SK-N-SH (cell line): ENCODE measurements at regions not wholly inside any gene's neighbourhood (a gene's known extent, or its start where the extent isn't known, plus 50 kb on each side); places are given as distances from the start of the nearest gene placed in this dataset.

Experiments
- CTCF ChIA-PET: fragments of 300-600, 350-600 bp; formaldehyde crosslinking; extraction: SDS; loops from one replicate; lab custom pipeline; 2021; lab: Yijun Ruan, JAX
- POLR2A ChIA-PET: fragments of 350-600 bp; sonication (Branson Sonifier 250); formaldehyde crosslinking; extraction: SDS; loops from one replicate; lab custom pipeline; 2020; ENCODE audit warnings: antibody characterized with exemption, inconsistent platforms; lab: Yijun Ruan, JAX
- DNase-seq: peaks from one replicate; pipeline ENCODE4 v3.0.0; 2012
- H2AFZ ChIP-seq: fragments of 200-600 bp; sonication (generic); 2 replicates; pipeline ENCODE4 v1.8.1; 2016; ENCODE audit warnings: antibody characterized with exemption, mild to moderate bottlenecking, low read depth
- H3F3A ChIP-seq: fragments of 200-600 bp; sonication (generic); replicated peaks from 2 replicates; pipeline ENCODE3; 2016; ENCODE audit warnings: antibody characterized with exemption, mild to moderate bottlenecking; ENCODE audit not compliant: insufficient read depth
- H3K27ac ChIP-seq, 2 experiments: fragments of 200-500 bp in 1 of 2; fragments of 200-600 bp in 1 of 2; sonication (Bioruptor generic) in 1 of 2; sonication (generic), shearing (Covaris generic) in 1 of 2; 2 replicates each; pipeline versions ENCODE4 v1.5.1 to v1.6.1; 2014 to 2016; ENCODE audit warnings: low read depth in 2 of 2, inconsistent platforms in 1 of 2, low read length in 1 of 2, mild to moderate bottlenecking in 1 of 2, mixed read lengths in 1 of 2
- H3K27me3 ChIP-seq: fragments of 200-600 bp; sonication (generic), shearing (Covaris generic); 2 replicates; pipeline ENCODE4 v1.6.1; 2016; ENCODE audit warnings: mixed run types; ENCODE audit not compliant: insufficient read depth
- H3K36me3 ChIP-seq, 2 experiments: fragments of 200-500 bp in 1 of 2; fragments of 200-600 bp in 1 of 2; sonication (Bioruptor generic) in 1 of 2; sonication (generic) in 1 of 2; replicated peaks in 1 of 2; 2 replicates each; pipeline versions ENCODE3 to v1.5.1; 2014 to 2016; ENCODE audit warnings: low read length in 1 of 2, mild to moderate bottlenecking in 1 of 2; ENCODE audit not compliant: insufficient read depth in 2 of 2, control insufficient read depth in 1 of 2
- H3K4me1 ChIP-seq, 2 experiments: fragments of 200-500 bp in 1 of 2; fragments of 200-600 bp in 1 of 2; sonication (Bioruptor generic) in 1 of 2; sonication (generic), shearing (Covaris generic) in 1 of 2; 2 replicates each; pipeline versions ENCODE4 v1.5.1 to v1.6.1; 2014 to 2016; ENCODE audit warnings: low read depth in 1 of 2, low read length in 1 of 2, mixed run types in 1 of 2; ENCODE audit not compliant: insufficient read depth in 2 of 2, control insufficient read depth in 1 of 2
- H3K4me2 ChIP-seq: fragments of 200-600 bp; sonication (generic), shearing (Covaris generic); 2 replicates; pipeline ENCODE4 v1.6.1; 2017; ENCODE audit warnings: mixed run types
- H3K4me3 ChIP-seq, 2 experiments: fragments of 200-500 bp in 1 of 2; fragments of 200-600 bp in 1 of 2; sonication (Bioruptor generic) in 1 of 2; sonication (generic), shearing (Covaris generic) in 1 of 2; 2 replicates each; pipeline versions ENCODE4 v1.5.1 to v1.8.1; 2014 to 2016; ENCODE audit warnings: low read depth in 2 of 2, inconsistent platforms in 1 of 2, low read length in 1 of 2, mild to moderate bottlenecking in 1 of 2, mixed read lengths in 1 of 2, moderate library complexity in 1 of 2
- H3K79me2 ChIP-seq: fragments of 200-600 bp; sonication (generic); 2 replicates; pipeline ENCODE4 v1.8.1; 2017; ENCODE audit warnings: mild to moderate bottlenecking; ENCODE audit not compliant: insufficient read depth
- H3K9ac ChIP-seq: fragments of 200-600 bp; sonication (generic); 2 replicates; pipeline ENCODE4 v1.6.1; 2017; ENCODE audit warnings: mixed run types
- H3K9me2 ChIP-seq: fragments of 200-600 bp; sonication (generic); 2 replicates; pipeline ENCODE4 v1.6.1; 2017; ENCODE audit warnings: mixed run types
- H3K9me3 ChIP-seq: fragments of 200-600 bp; sonication (generic); 2 replicates; pipeline ENCODE4 v1.6.1; 2017; ENCODE audit warnings: mixed run types, mild to moderate bottlenecking, moderate library complexity
- H4K20me1 ChIP-seq: fragments of 200-600 bp; sonication (generic); 2 replicates; pipeline ENCODE4 v1.6.1; 2017; ENCODE audit warnings: mild to moderate bottlenecking, mixed run types; ENCODE audit not compliant: insufficient read depth
- EP300 ChIP-seq, 2 experiments: IDR thresholded peaks; 2 replicates each; pipeline versions ENCODE4 v1.4.0 to v1.6.1; 2012; ENCODE audit warnings: borderline replicate concordance in 1 of 2, low read depth in 1 of 2, low read length in 1 of 2
- FOSL2 ChIP-seq: IDR thresholded peaks from 2 replicates; pipeline ENCODE4 v1.4.0; 2012; ENCODE audit warnings: low read depth, mild to moderate bottlenecking, moderate library complexity, borderline replicate concordance
- FOXM1 ChIP-seq: IDR thresholded peaks from 2 replicates; pipeline ENCODE4 v1.4.0; 2012; ENCODE audit warnings: low read depth, mild to moderate bottlenecking
- JUND ChIP-seq: IDR thresholded peaks from 2 replicates; pipeline ENCODE4 v1.4.0; 2012
- NRF1 ChIP-seq: IDR thresholded peaks from 2 replicates; pipeline ENCODE4 v1.6.1; 2012; ENCODE audit warnings: low read depth, mild to moderate bottlenecking, low read length
- RAD21 ChIP-seq: IDR thresholded peaks from 2 replicates; pipeline ENCODE4 v1.6.1; 2012; ENCODE audit warnings: mild to moderate bottlenecking, low read length
- REST ChIP-seq: IDR thresholded peaks from 2 replicates; pipeline ENCODE4 v1.6.1; 2012; ENCODE audit warnings: mild to moderate bottlenecking, low read depth, low read length, moderate library complexity
- RFX5 ChIP-seq: IDR thresholded peaks from 2 replicates; pipeline ENCODE4 v1.6.1; 2012; ENCODE audit warnings: mild to moderate bottlenecking, improper control_type of control experiment, low read length
- SIN3A ChIP-seq: IDR thresholded peaks from 2 replicates; pipeline ENCODE4 v1.6.1; 2012; ENCODE audit warnings: low read depth, mild to moderate bottlenecking, low read length, moderate library complexity, borderline replicate concordance
- TAF1 ChIP-seq: IDR thresholded peaks from 2 replicates; pipeline ENCODE4 v1.6.1; 2012; ENCODE audit warnings: low read depth, mild to moderate bottlenecking, low read length, moderate library complexity, borderline replicate concordance
- TCF12 ChIP-seq: IDR thresholded peaks from 2 replicates; pipeline ENCODE4 v1.4.0; 2012
- YY1 ChIP-seq: IDR thresholded peaks from 2 replicates; pipeline ENCODE4 v1.4.0; 2012; ENCODE audit warnings: low read depth, mild to moderate bottlenecking
- WGBS: methylation state at CpG from one replicate; pipeline ENCODE4 v1.1.6; 2017; ENCODE audit warnings: low lambda C conversion rate; 5-methylcytosine and 5-hydroxymethylcytosine counted together
- TF ChIP-seq, protein P1 (sequence below): fragments of 150-350 bp; IDR thresholded peaks from 2 replicates; pipeline ENCODE4 v1.6.1; 2016; ENCODE audit warnings: mild to moderate bottlenecking, low read depth, low read length

GRCh38 chr13:105642511-105642958 is 892.9 kb downstream of the EFNB2 start:
- TF ChIP-seq FOSL2 (peak; percentile 8; the same call in 1 of the 2 replicates), YY1 (no peak)
- TF ChIP-seq, all 33 proteins: peak for 1
- CTCF ChIA-PET = interaction anchor here (0.7 kb wide), 1 partner anchor 13 kb away, joined by 3 read pairs; no protein-coding TSS in a partner anchor
- no peaks in the 10 kb centered on the region for H3K9me2 ChIP-seq
- DNase-seq = no peak
- H3K27me3 ChIP-seq = no peaks in the 10 kb centered on the region
- POLR2A ChIA-PET = no interaction called here
- H3K36me3 ChIP-seq = no peaks in the 10 kb centered on the region
- H3K4me3 ChIP-seq = no peak overlapping the region
- H3K27ac ChIP-seq = peak overlapping the region in 1 of 2 experiments; percentile 21; a peak in 1 of 4 replicates
- peak overlapping the region; percentile 37; the same call in 1 of the 2 replicates for H2AFZ ChIP-seq
- H3K9ac ChIP-seq = no peak overlapping the region
- H3K9me3 ChIP-seq = no peaks in the 10 kb centered on the region
- no peaks in the 10 kb centered on the region for H3K4me1 ChIP-seq
- no peaks in the 10 kb centered on the region for H3K79me2 ChIP-seq
- no peak overlapping the region for H3K4me2 ChIP-seq
- no peaks in the 10 kb centered on the region for H3F3A ChIP-seq
- no peaks in the 10 kb centered on the region for H4K20me1 ChIP-seq
- 73% methylated on average over 8 of the region's 8 CpGs for WGBS

DNA sequence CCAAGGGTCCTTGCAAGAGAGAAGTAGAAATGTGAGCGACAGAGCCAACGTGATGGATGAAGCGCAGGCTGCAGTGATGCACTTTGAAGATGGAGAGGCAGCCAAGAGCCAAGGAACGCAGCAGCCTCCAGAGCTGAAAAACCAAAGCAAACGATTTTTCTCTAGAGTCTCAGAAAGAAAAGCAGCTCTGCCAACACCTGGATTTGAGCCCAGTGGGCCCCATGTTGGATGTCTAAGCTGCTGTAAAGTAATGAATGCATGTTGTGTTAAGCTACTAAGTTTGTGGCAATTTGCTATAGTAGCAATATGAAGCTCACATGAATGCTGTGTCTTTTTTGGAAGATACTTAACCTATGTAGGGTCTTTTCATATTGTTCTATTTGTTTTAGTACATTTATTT is 894.3 kb downstream of the EFNB2 start:
- Histone ChIP-seq H3K4me1 (no peaks in the 10 kb centered on the region), H3F3A (no peaks in the 10 kb centered on the region), H3K27ac (no peak overlapping the region), H4K20me1 (no peaks in the 10 kb centered on the region), H3K27me3 (no peaks in the 10 kb centered on the region), H3K9me3 (no peaks in the 10 kb centered on the region), H3K79me2 (no peaks in the 10 kb centered on the region), H3K4me2 (no peak overlapping the region), H3K9ac (no peak overlapping the region), H3K9me2 (no peaks in the 10 kb centered on the region), H3K4me3 (no peak overlapping the region), H3K36me3 (no peaks in the 10 kb centered on the region), H2AFZ (no peak overlapping the region)
- POLR2A ChIA-PET = no interaction called here
- no peak for TF ChIP-seq RAD21
- TF ChIP-seq, protein P1, sequence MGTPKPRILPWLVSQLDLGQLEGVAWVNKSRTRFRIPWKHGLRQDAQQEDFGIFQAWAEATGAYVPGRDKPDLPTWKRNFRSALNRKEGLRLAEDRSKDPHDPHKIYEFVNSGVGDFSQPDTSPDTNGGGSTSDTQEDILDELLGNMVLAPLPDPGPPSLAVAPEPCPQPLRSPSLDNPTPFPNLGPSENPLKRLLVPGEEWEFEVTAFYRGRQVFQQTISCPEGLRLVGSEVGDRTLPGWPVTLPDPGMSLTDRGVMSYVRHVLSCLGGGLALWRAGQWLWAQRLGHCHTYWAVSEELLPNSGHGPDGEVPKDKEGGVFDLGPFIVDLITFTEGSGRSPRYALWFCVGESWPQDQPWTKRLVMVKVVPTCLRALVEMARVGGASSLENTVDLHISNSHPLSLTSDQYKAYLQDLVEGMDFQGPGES = no peak
- WGBS = 69% methylated on average over 5 of the region's 5 CpGs
- no peak for DNase-seq
- CTCF ChIA-PET = no interaction called here

DNA sequence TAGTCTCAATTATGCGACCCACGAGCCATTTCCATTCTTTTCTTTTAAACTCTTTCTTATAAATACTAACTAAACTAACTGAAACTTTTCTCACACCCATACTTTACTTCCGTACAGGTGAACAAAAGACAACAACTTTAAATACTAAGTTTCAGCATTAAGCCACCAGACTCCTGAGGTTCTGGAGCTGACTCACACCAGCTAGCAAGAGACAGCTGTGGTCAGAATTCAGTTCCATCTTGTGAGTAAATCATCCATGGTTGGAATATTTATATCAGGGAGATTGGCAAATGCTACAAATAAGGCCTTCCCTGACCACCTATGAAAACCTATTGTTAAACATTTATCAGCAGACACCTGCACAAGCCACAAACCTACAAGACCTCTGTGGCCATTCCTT is 897.0 kb downstream of the EFNB2 start:
- Histone ChIP-seq H3K27me3 (no peaks in the 10 kb centered on the region), H4K20me1 (no peaks in the 10 kb centered on the region), H3K36me3 (no peaks in the 10 kb centered on the region), H3K9me2 (no peaks in the 10 kb centered on the region), H3K27ac (no peak overlapping the region), H3K4me3 (no peak overlapping the region), H3F3A (no peaks in the 10 kb centered on the region), H3K4me2 (no peak overlapping the region), H3K79me2 (no peaks in the 10 kb centered on the region), H3K4me1 (no peaks in the 10 kb centered on the region), H2AFZ (no peak overlapping the region), H3K9ac (no peak overlapping the region), H3K9me3 (no peaks in the 10 kb centered on the region)
- WGBS = 59% methylated on average over 3 of the region's 3 CpGs
- no peak for TF ChIP-seq TCF12
- no peak for DNase-seq
- ChIA-PET CTCF (no interaction called here), POLR2A (no interaction called here)

GRCh38 chr13:105634059-105634458 is 901.4 kb downstream of the EFNB2 start:
- Histone ChIP-seq H3K36me3 (no peaks in the 10 kb centered on the region), H3K4me2 (no peak overlapping the region), H3K9ac (no peak overlapping the region), H3K79me2 (no peaks in the 10 kb centered on the region), H3K27me3 (no peaks in the 10 kb centered on the region), H3K4me1 (no peaks in the 10 kb centered on the region), H3K27ac (no peak overlapping the region), H3F3A (no peaks in the 10 kb centered on the region), H3K9me3 (no peaks in the 10 kb centered on the region), H4K20me1 (no peaks in the 10 kb centered on the region), H3K4me3 (no peak overlapping the region), H2AFZ (no peak overlapping the region), H3K9me2 (no peaks in the 10 kb centered on the region)
- POLR2A ChIA-PET = no interaction called here
- CTCF ChIA-PET = no interaction called here
- DNase-seq = no peak
- WGBS = 81% methylated on average over 2 of the region's 2 CpGs
- TF ChIP-seq NRF1 (no peak), RFX5 (no peak), REST (no peak), JUND (no peak), TAF1 (no peak), SIN3A (no peak), FOXM1 (no peak), EP300 (IDR thresholded peaks at IDR 0.05; ENCODE audit: borderline replicate concordance in 1 of 2, low read depth in 1 of 2, low read length in 1 of 2) (no peak), TCF12 (no peak)
